PC-9 (cell line): ENCODE measurements at regions not wholly inside any gene's neighbourhood (a gene's known extent, or its start where the extent isn't known, plus 50 kb on each side); places are given as distances from the start of the nearest gene placed in this dataset.

Experiments
- BruUV-seq: library from RNA; stranded (reverse); fragments of 400-500 nt; replicated peaks from 2 replicates; lab custom pipeline; 2021; lab: Mats Ljungman, UMichigan
- CTCF ChIA-PET: fragments of 300-600 bp; sonication (Branson Sonifier 250); formaldehyde crosslinking; loops from one replicate; lab custom pipeline; 2022; ENCODE audit warnings: antibody characterized with exemption; lab: Charles Lee
- POLR2A ChIA-PET: fragments of 300-600 bp; sonication (Branson Sonifier 250); formaldehyde crosslinking; loops from one replicate; lab custom pipeline; 2022; ENCODE audit warnings: antibody characterized with exemption; ENCODE audit not compliant: unreplicated experiment; lab: Charles Lee
- DNase-seq, 2 experiments: peaks; one replicate each; pipeline versions ENCODE4 v3.0.0 to v3.0.0-alpha.2; 2015 to 2022; ENCODE audit warnings: mixed read lengths in 1 of 2
- H2AFZ ChIP-seq: fragments of 200-600 bp; sonication (generic); 2 replicates; pipeline ENCODE4 v1.8.1; 2017; ENCODE audit warnings: antibody characterized with exemption
- H3F3A ChIP-seq: fragments of 200-600 bp; sonication (generic); 2 replicates; pipeline ENCODE4 v1.8.1; 2017; ENCODE audit warnings: antibody characterized with exemption, mild to moderate bottlenecking, low read depth; ENCODE audit not compliant: insufficient read depth
- H3K27ac ChIP-seq: fragments of 200-600 bp; sonication (generic); 2 replicates; pipeline ENCODE4 v1.6.1; 2016; ENCODE audit warnings: mixed run types
- H3K27me3 ChIP-seq: fragments of 200-600 bp; sonication (generic); 2 replicates; pipeline ENCODE4 v1.6.1; 2016; ENCODE audit warnings: low read depth, mixed run types; ENCODE audit not compliant: insufficient read depth
- H3K36me3 ChIP-seq: fragments of 200-600 bp; sonication (generic); 2 replicates; pipeline ENCODE4 v1.6.1; 2016; ENCODE audit warnings: low read depth, mixed run types
- H3K4me1 ChIP-seq: fragments of 200-600 bp; sonication (generic); replicated peaks from 2 replicates; pipeline ENCODE4 v1.6.1; 2016; ENCODE audit warnings: mixed run types; ENCODE audit not compliant: insufficient read depth
- H3K4me2 ChIP-seq: fragments of 200-600 bp; sonication (generic); 2 replicates; pipeline ENCODE4 v1.6.1; 2017; ENCODE audit warnings: mixed run types
- H3K4me3 ChIP-seq: fragments of 200-600 bp; sonication (generic); 2 replicates; pipeline ENCODE4 v1.6.1; 2016; ENCODE audit warnings: mixed run types
- H3K79me2 ChIP-seq: fragments of 200-600 bp; sonication (generic); 2 replicates; pipeline ENCODE4 v1.6.1; 2017; ENCODE audit warnings: low read depth, mixed run types
- H3K9me2 ChIP-seq: fragments of 200-600 bp; sonication (generic); 2 replicates; pipeline ENCODE4 v1.8.1; 2017; ENCODE audit warnings: mild to moderate bottlenecking; ENCODE audit not compliant: insufficient read depth
- H3K9me3 ChIP-seq: fragments of 200-600 bp; sonication (generic); 2 replicates; pipeline ENCODE4 v1.8.1; 2016; ENCODE audit warnings: low read depth; ENCODE audit not compliant: insufficient read depth
- H4K20me1 ChIP-seq: fragments of 200-600 bp; sonication (generic); 2 replicates; pipeline ENCODE4 v1.8.1; 2017; ENCODE audit not compliant: insufficient read depth
- EZH2 ChIP-seq: fragments of 200-600 bp; sonication (generic); IDR thresholded peaks from 2 replicates; pipeline ENCODE4 v1.8.0; 2017; ENCODE audit warnings: antibody characterized with exemption, low read depth
- intact Hi-C: fragments of 100-400 bp; cut with micrococcal nuclease; formaldehyde crosslinking; loops from one replicate; pipeline ENCODE4 v1.10.0; 2022; ENCODE audit not compliant: unreplicated experiment
- TF ChIP-seq, protein P1 (sequence below): fragments of 200-600 bp; sonication (generic); conservative IDR thresholded peaks from 2 replicates; pipeline ENCODE4 v1.6.1; 2017; ENCODE audit warnings: mixed run types, antibody characterized with exemption, mild to moderate bottlenecking, moderate library complexity

DNA sequence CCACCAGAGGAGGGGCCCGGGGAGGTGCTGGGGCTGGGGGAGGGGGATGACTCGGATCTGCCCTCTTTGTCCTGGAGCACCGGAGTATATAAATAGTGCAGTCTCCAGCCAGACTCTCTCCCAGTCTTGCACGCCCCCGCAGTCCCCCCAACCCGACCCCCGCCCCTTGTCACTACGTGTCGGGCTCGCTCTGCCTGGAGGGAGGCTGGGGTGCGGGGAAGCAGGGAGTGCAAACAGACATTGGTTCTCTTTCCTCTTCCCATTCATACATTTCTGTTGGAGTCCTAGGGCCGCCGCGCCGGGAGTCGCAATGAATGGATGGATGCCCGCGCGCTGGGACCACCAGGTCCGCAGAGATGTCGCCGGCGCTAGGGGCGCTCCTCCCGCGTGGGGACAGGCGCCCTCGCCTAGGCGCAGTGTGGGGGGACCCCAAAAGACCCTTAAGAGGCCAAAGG, 179.3 kb downstream of the TBXT start:
- no peaks in the 10 kb centered on the region for H3K9me2 ChIP-seq
- DNase-seq, result no peak
- TF ChIP-seq, protein P1, sequence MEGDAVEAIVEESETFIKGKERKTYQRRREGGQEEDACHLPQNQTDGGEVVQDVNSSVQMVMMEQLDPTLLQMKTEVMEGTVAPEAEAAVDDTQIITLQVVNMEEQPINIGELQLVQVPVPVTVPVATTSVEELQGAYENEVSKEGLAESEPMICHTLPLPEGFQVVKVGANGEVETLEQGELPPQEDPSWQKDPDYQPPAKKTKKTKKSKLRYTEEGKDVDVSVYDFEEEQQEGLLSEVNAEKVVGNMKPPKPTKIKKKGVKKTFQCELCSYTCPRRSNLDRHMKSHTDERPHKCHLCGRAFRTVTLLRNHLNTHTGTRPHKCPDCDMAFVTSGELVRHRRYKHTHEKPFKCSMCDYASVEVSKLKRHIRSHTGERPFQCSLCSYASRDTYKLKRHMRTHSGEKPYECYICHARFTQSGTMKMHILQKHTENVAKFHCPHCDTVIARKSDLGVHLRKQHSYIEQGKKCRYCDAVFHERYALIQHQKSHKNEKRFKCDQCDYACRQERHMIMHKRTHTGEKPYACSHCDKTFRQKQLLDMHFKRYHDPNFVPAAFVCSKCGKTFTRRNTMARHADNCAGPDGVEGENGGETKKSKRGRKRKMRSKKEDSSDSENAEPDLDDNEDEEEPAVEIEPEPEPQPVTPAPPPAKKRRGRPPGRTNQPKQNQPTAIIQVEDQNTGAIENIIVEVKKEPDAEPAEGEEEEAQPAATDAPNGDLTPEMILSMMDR, result no peak
- TF ChIP-seq EZH2, result no peak
- no peaks in the 10 kb centered on the region for H3F3A ChIP-seq
- no peak overlapping the region for H3K27ac ChIP-seq
- BruUV-seq, result no TSS peak
- ChIA-PET CTCF (no interaction called here), POLR2A (no interaction called here)
- H3K4me1 ChIP-seq, result no peaks in the 10 kb centered on the region
- H3K36me3 ChIP-seq, result no peaks in the 10 kb centered on the region
- H3K79me2 ChIP-seq, result no peaks in the 10 kb centered on the region
- peaks cover 45% of the 10 kb centered on the region for H3K27me3 ChIP-seq
- H2AFZ ChIP-seq, result no peak overlapping the region
- H3K9me3 ChIP-seq, result no peaks in the 10 kb centered on the region
- no peaks in the 10 kb centered on the region for H4K20me1 ChIP-seq
- intact Hi-C loops, result no loop called here
- no peak overlapping the region for H3K4me3 ChIP-seq
- no peak overlapping the region for H3K4me2 ChIP-seq

DNA sequence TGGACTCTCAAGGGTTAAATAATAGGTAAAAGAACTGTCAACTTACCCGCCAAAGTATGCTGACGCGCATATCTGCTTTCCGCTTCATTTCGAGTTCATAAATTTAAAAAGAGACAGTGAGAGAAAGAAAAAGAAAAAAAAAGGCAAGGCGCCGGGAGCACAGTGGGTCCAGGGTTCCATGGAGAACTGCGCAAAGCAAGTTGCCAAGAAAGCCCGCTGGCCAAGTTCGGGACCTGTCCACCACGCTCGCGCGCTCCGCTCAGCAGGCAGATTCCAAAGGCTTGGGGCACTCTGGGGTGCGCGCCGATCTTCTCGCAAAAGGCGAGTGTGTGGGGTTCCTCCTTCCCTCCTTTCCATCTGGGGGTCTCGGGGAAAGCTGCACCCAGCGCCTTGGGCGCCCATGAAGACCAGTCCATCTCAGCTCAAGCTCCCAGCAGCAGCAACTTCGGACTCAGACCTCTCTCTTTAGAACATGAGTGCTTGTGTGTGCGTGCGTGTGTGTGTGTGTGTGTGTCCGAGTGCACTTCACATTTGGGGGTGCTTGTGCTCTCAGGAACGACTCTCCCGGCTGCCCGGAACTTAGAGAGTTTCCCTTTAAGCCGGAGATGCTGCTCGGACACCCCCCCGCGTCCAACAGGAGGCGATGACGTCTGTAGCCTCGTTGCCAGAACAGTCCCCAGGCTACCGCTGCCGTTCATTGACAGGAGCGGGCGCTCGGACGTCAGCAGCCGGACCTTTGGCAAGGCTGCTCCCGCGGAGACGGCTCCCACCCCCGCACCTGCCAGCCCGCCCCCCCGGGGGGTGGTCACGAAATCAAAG, 180.0 kb downstream of the TBXT start:
- no peak overlapping the region for H3K4me2 ChIP-seq
- no peaks in the 10 kb centered on the region for H3F3A ChIP-seq
- no peaks in the 10 kb centered on the region for H3K79me2 ChIP-seq
- no peaks in the 10 kb centered on the region for H3K9me2 ChIP-seq
- H3K4me1 ChIP-seq, result no peaks in the 10 kb centered on the region
- intact Hi-C loops, result no loop called here
- TF ChIP-seq, protein P1, result no peak
- TF ChIP-seq EZH2, result no peak
- CTCF ChIA-PET, result no interaction called here
- H3K36me3 ChIP-seq, result no peaks in the 10 kb centered on the region
- no peaks in the 10 kb centered on the region for H3K9me3 ChIP-seq
- no peak overlapping the region for H3K4me3 ChIP-seq
- H4K20me1 ChIP-seq, result no peaks in the 10 kb centered on the region
- POLR2A ChIA-PET, result no interaction called here
- no peak overlapping the region for H2AFZ ChIP-seq
- no peak for DNase-seq
- BruUV-seq, result no TSS peak
- H3K27me3 ChIP-seq, result peaks cover 47% of the 10 kb centered on the region
- no peak overlapping the region for H3K27ac ChIP-seq

- Histone ChIP-seq H3K79me2 (no peaks in the 10 kb centered on the region), H3K4me2 (no peak overlapping the region), H3K9me2 (no peaks in the 10 kb centered on the region), H4K20me1 (no peaks in the 10 kb centered on the region), H3K27me3 (peaks cover 52% of the 10 kb centered on the region), H3K36me3 (no peaks in the 10 kb centered on the region), H3K4me3 (no peak overlapping the region), H3F3A (no peaks in the 10 kb centered on the region), H3K9me3 (no peaks in the 10 kb centered on the region), H3K4me1 (no peaks in the 10 kb centered on the region), H3K27ac (no peak overlapping the region), H2AFZ (no peak overlapping the region)
- intact Hi-C loops, result no loop called here
- CTCF ChIA-PET, result no interaction called here
- no peak for DNase-seq
- TF ChIP-seq EZH2, result no peak
- TF ChIP-seq, protein P1, result no peak
- POLR2A ChIA-PET, result no interaction called here
- no TSS peak for BruUV-seq
These were observed 180.7 kb downstream of the TBXT start for GRCh38 chr6:165986914-165987482.
